Left kidney (tissue), 1 donor: ENCODE measurements at regions not wholly inside any gene's neighbourhood (a gene's known extent, or its start where the extent isn't known, plus 50 kb on each side); places are given as distances from the start of the nearest gene placed in this dataset.
"Not testable (repeated sequence)": the region's sequence is repeated elsewhere in the genome, so short reads cannot be mapped to it uniquely, and the experiment has no call there.

Source experiments
- DNase-seq: peaks from one replicate; pipeline ENCODE4 v3.0.0-alpha.2; 2013

GRCh38 chr6:120354452-120355098, 979.7 kb downstream of the TBC1D32 start:
- no peak for DNase-seq

GRCh38 chr6:120352491-120352890, 981.8 kb downstream of the TBC1D32 start:
- DNase-seq, result no peak

- DNase-seq, result no peak
Measured at GRCh38 chr6:120348926-120349325, 985.4 kb downstream of the TBC1D32 start.

GRCh38 chr6:120328521-120328920, 979.0 kb upstream of the MAN1A1 start:
- DNase-seq, result no peak

- DNase-seq, result no peak
Measured at GRCh38 chr6:120320481-120321162, 971.1 kb upstream of the MAN1A1 start.

- no peak for DNase-seq
Measured at GRCh38 chr6:120304223-120304622, 954.7 kb upstream of the MAN1A1 start.

GRCh38 chr6:120303527-120303926, 954.0 kb upstream of the MAN1A1 start:
- DNase-seq, result no peak

- no peak for DNase-seq
Measured at GRCh38 chr6:120302041-120302440, 952.5 kb upstream of the MAN1A1 start.

GRCh38 chr6:120290964-120291363, 941.4 kb upstream of the MAN1A1 start:
- no peak for DNase-seq

GRCh38 chr6:120282005-120282404, 932.4 kb upstream of the MAN1A1 start:
- no peak for DNase-seq

- DNase-seq, result no peak
Measured at GRCh38 chr6:120279466-120280167, 930.1 kb upstream of the MAN1A1 start.

GRCh38 chr6:120278689-120279396, 929.3 kb upstream of the MAN1A1 start:
- no peak for DNase-seq

- no peak for DNase-seq
Measured at GRCh38 chr6:120274547-120274946, 925.0 kb upstream of the MAN1A1 start.

- DNase-seq, result no peak
Measured at GRCh38 chr6:120273411-120273810, 923.9 kb upstream of the MAN1A1 start.

- no peak for DNase-seq
Measured at GRCh38 chr6:120272038-120272437, 922.5 kb upstream of the MAN1A1 start.

- DNase-seq, result not testable (repeated sequence)
Measured at GRCh38 chr6:120268256-120268655, 918.7 kb upstream of the MAN1A1 start.

- DNase-seq, result no peak
Measured at GRCh38 chr6:120262354-120262753, 912.8 kb upstream of the MAN1A1 start.

- DNase-seq, result no peak
Measured at GRCh38 chr6:120260636-120261035, 911.1 kb upstream of the MAN1A1 start.

- no peak for DNase-seq
Measured at GRCh38 chr6:120254651-120255050, 905.1 kb upstream of the MAN1A1 start.

GRCh38 chr6:120248451-120248850, 898.9 kb upstream of the MAN1A1 start:
- DNase-seq, result no peak

GRCh38 chr6:120237221-120237620, 887.7 kb upstream of the MAN1A1 start:
- DNase-seq, result no peak

GRCh38 chr6:120230008-120230407, 880.4 kb upstream of the MAN1A1 start:
- no peak for DNase-seq

GRCh38 chr6:120228297-120228696, 878.7 kb upstream of the MAN1A1 start:
- no peak for DNase-seq
